H9 (cell line): ENCODE measurements at regions not wholly inside any gene's neighbourhood (a gene's known extent, or its start where the extent isn't known, plus 50 kb on each side); places are given as distances from the start of the nearest gene placed in this dataset.

ENCODE experiments used
- DNase-seq: peaks from one replicate; pipeline ENCODE4 v3.0.0-alpha.2; 2017
- H2AFZ ChIP-seq: one replicate; pipeline ENCODE4 v1.6.1; 2013; ENCODE audit warnings: mild to moderate bottlenecking, low read length, control low read depth, moderate library complexity
- H2AK5ac ChIP-seq: 2 replicates; pipeline ENCODE4 v1.6.1; 2013; ENCODE audit warnings: low read length, control low read depth, mixed read lengths; ENCODE audit not compliant: insufficient read length
- H2BK120ac ChIP-seq: one replicate; pipeline ENCODE4 v1.6.1; 2013; ENCODE audit warnings: low read depth, mild to moderate bottlenecking, low read length, control low read depth, inconsistent platforms; ENCODE audit not compliant: poor library complexity, severe bottlenecking
- H2BK12ac ChIP-seq: 2 replicates; pipeline ENCODE4 v1.6.1; 2013; ENCODE audit warnings: low read length, control low read depth, mixed read lengths, low read depth; ENCODE audit not compliant: insufficient read length
- H2BK15ac ChIP-seq: 2 replicates; pipeline ENCODE4 v1.6.1; 2013; ENCODE audit warnings: low read depth, low read length, control low read depth
- H2BK20ac ChIP-seq: one replicate; pipeline ENCODE4 v1.6.1; 2013; ENCODE audit warnings: low read depth, mild to moderate bottlenecking, low read length, control low read depth, inconsistent platforms; ENCODE audit not compliant: poor library complexity, severe bottlenecking
- H2BK5ac ChIP-seq: 2 replicates; pipeline ENCODE4 v1.6.1; 2013; ENCODE audit warnings: low read length, control low read depth, mixed read lengths; ENCODE audit not compliant: insufficient read length
- H3K14ac ChIP-seq: 2 replicates; pipeline ENCODE4 v1.6.1; 2013; ENCODE audit warnings: low read length, control low read depth; ENCODE audit not compliant: insufficient read depth
- H3K18ac ChIP-seq: 2 replicates; pipeline ENCODE4 v1.6.1; 2013; ENCODE audit warnings: low read depth, mild to moderate bottlenecking, mixed read lengths, low read length, control low read depth; ENCODE audit not compliant: insufficient read length
- H3K23ac ChIP-seq: 2 replicates; pipeline ENCODE4 v1.6.1; 2013; ENCODE audit warnings: low read length, control low read depth, mixed read lengths, low read depth; ENCODE audit not compliant: insufficient read length
- H3K23me2 ChIP-seq: 2 replicates; pipeline ENCODE4 v1.6.1; 2013; ENCODE audit warnings: low read depth, mild to moderate bottlenecking, mixed read lengths, low read length, control low read depth; ENCODE audit not compliant: insufficient read length, poor library complexity, severe bottlenecking
- H3K27ac ChIP-seq: 2 replicates; pipeline ENCODE4 v1.5.1; 2013; ENCODE audit warnings: low read length, control low read depth, mixed read lengths, low read depth; ENCODE audit not compliant: insufficient read length
- H3K27me3 ChIP-seq: 2 replicates; pipeline ENCODE4 v1.6.1; 2013; ENCODE audit warnings: low read length, control low read depth, inconsistent platforms; ENCODE audit not compliant: insufficient read depth
- H3K4ac ChIP-seq: 2 replicates; pipeline ENCODE4 v1.6.1; 2013; ENCODE audit warnings: low read depth, mild to moderate bottlenecking, control low read depth, inconsistent platforms, low read length, moderate library complexity
- H3K4me1 ChIP-seq: 2 replicates; pipeline ENCODE4 v1.6.1; 2013; ENCODE audit warnings: low read length, control low read depth, inconsistent platforms; ENCODE audit not compliant: insufficient read depth
- H3K4me2 ChIP-seq: 2 replicates; pipeline ENCODE4 v1.6.1; 2013; ENCODE audit warnings: low read length, control low read depth, mixed read lengths; ENCODE audit not compliant: insufficient read length, insufficient read depth
- H3K56ac ChIP-seq: 2 replicates; pipeline ENCODE4 v1.6.1; 2013; ENCODE audit warnings: low read depth, mild to moderate bottlenecking, mixed read lengths, low read length, control low read depth; ENCODE audit not compliant: insufficient read length
- H3K79me1 ChIP-seq: 2 replicates; pipeline ENCODE4 v1.6.1; 2013; ENCODE audit warnings: low read depth, mild to moderate bottlenecking, moderate library complexity, low read length, control low read depth, inconsistent platforms; ENCODE audit not compliant: insufficient read depth, poor library complexity, severe bottlenecking
- H3K79me2 ChIP-seq: 2 replicates; pipeline ENCODE4 v1.6.1; 2013; ENCODE audit warnings: low read length, control low read depth, inconsistent platforms; ENCODE audit not compliant: insufficient read depth
- H3K9ac ChIP-seq: 2 replicates; pipeline ENCODE4 v1.6.1; 2013; ENCODE audit warnings: low read length, control low read depth, mixed read lengths; ENCODE audit not compliant: insufficient read length; ENCODE audit errors: extremely low read depth
- H3K9me3 ChIP-seq: one replicate; pipeline ENCODE4 v1.6.1; 2013; ENCODE audit warnings: low read depth, low read length, inconsistent platforms; ENCODE audit not compliant: control insufficient read depth
- H3T11ph ChIP-seq: one replicate; pipeline ENCODE4 v1.6.1; 2013; ENCODE audit warnings: mild to moderate bottlenecking, low read length, control low read depth, inconsistent platforms
- H4K20me1 ChIP-seq: one replicate; pipeline ENCODE4 v1.6.1; 2013; ENCODE audit not compliant: control insufficient read depth, insufficient read length, insufficient read depth
- H4K5ac ChIP-seq: 2 replicates; pipeline ENCODE4 v1.6.1; 2013; ENCODE audit warnings: low read depth, mild to moderate bottlenecking, mixed read lengths, low read length, control low read depth; ENCODE audit not compliant: insufficient read length
- H4K8ac ChIP-seq: replicated peaks from 2 replicates; pipeline ENCODE4 v1.6.1; 2013; ENCODE audit warnings: low read length, control low read depth, mixed read lengths, low read depth; ENCODE audit not compliant: insufficient read length
- H4K91ac ChIP-seq: 2 replicates; pipeline ENCODE4 v1.6.1; 2013; ENCODE audit warnings: low read depth, mild to moderate bottlenecking, moderate library complexity, mixed read lengths, low read length, control low read depth; ENCODE audit not compliant: insufficient read length
- H3K27ac Mint-ChIP-seq, 3 experiments: 2 replicates in 2 of 3; 3 replicates in 1 of 3; pipeline ENCODE4 v1.8.0; 2020 to 2021; ENCODE audit warnings: mixed read lengths in 3 of 3, mild to moderate bottlenecking in 1 of 3, moderate library complexity in 1 of 3
- H3K27me3 Mint-ChIP-seq: 2 replicates; pipeline ENCODE4 v1.8.0; 2021; ENCODE audit warnings: low read depth, mild to moderate bottlenecking, moderate library complexity, mixed read lengths
- H3K36me3 Mint-ChIP-seq, 3 experiments: 2 replicates in 2 of 3; 3 replicates in 1 of 3; pipeline ENCODE4 v1.8.0; 2020 to 2021; ENCODE audit warnings: low read depth in 3 of 3, mixed read lengths in 3 of 3; ENCODE audit not compliant: insufficient read depth in 1 of 3
- H3K4me1 Mint-ChIP-seq, 2 experiments: 2 replicates each; pipeline ENCODE4 v1.8.0; 2020; ENCODE audit warnings: mixed read lengths in 2 of 2
- H3K4me3 Mint-ChIP-seq, 2 experiments: 2 replicates in 1 of 2; 3 replicates in 1 of 2; pipeline ENCODE4 v1.8.0; 2020 to 2021; ENCODE audit warnings: mild to moderate bottlenecking in 2 of 2, mixed read lengths in 2 of 2, moderate library complexity in 1 of 2
- H3K9me3 Mint-ChIP-seq, 2 experiments: 2 replicates in 1 of 2; 3 replicates in 1 of 2; pipeline ENCODE4 v1.8.0; 2020; ENCODE audit warnings: mild to moderate bottlenecking in 2 of 2, mixed read lengths in 2 of 2, moderate library complexity in 1 of 2
- WGBS: extraction: QIAGEN DNeasy Blood & Tissue Kit; methylation state at CpG from one replicate; pipeline ENCODE4 v1.1.7; 2013; ENCODE audit warnings: missing lambda C conversion rate, low lambda C conversion rate, mixed read lengths; ENCODE audit not compliant: insufficient read length; ENCODE audit errors: extremely low coverage; 5-methylcytosine and 5-hydroxymethylcytosine counted together
- TF ChIP-seq, protein P1 (sequence below): fragments of 200-600 bp; sonication (generic); conservative IDR thresholded peaks from 3 replicates; pipeline ENCODE4 v1.8.0; 2021; ENCODE audit warnings: antibody characterized with exemption, mild to moderate bottlenecking

DNA sequence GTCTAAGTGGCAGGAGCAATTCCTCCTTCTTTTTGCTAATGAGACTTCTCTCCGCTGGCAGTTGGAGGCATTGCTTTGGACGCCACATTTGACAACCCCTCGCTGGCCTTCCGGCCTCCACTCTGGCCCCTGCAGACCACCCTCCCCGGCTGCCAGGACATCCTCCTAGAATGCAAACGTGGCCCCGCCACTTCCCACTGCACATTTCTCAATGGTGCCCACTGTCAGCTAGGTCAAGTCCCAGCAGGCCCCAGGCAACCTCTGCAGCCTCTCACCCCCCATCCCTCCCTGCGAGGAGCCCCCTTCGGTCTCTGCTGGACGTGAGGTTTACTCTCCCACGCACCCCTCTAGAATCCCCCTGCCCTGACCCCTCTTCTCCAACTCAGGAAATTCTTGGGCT is 250.3 kb downstream of the FOXL1 start:
- Histone ChIP-seq H3K14ac (no peak overlapping the region), H2BK120ac (no peak overlapping the region), H3K4me2 (no peak overlapping the region), H2BK20ac (no peak overlapping the region), H2BK15ac (no peak overlapping the region), H3K9me3 (no peaks in the 10 kb centered on the region), H3K4ac (no peak overlapping the region), H2BK5ac (no peak overlapping the region), H3K23ac (no peak overlapping the region), H4K8ac (no peak overlapping the region), H3T11ph (no peak overlapping the region), H3K27ac (no peak overlapping the region), H2AFZ (no peak overlapping the region), H3K18ac (no peak overlapping the region), H3K79me2 (no peaks in the 10 kb centered on the region), H3K56ac (no peak overlapping the region), H4K20me1 (no peaks in the 10 kb centered on the region), H3K79me1 (no peaks in the 10 kb centered on the region), H2BK12ac (no peak overlapping the region), H4K5ac (no peak overlapping the region), H3K9ac (no peak overlapping the region), H3K4me1 (peaks cover 8% of the 10 kb centered on the region; the same call in 1 of the 2 replicates), H3K23me2 (no peaks in the 10 kb centered on the region), H2AK5ac (no peak overlapping the region), H4K91ac (no peak overlapping the region), H3K27me3 (no peaks in the 10 kb centered on the region)
- Mint-ChIP-seq H3K36me3 (peaks cover 0 to 4% (median 2%) of the 10 kb centered on the region in 3 experiments; a peak in 1 of 7 replicates), H3K4me1 (peaks cover 24 to 37% of the 10 kb centered on the region in 2 experiments), H3K27ac (no peak overlapping the region), H3K27me3 (peaks cover 40% of the 10 kb centered on the region), H3K4me3 (no peak overlapping the region; a peak in 1 of 5 replicates), H3K9me3 (peaks cover 6 to 8% of the 10 kb centered on the region in 2 experiments; a peak in 4 of 5 replicates)
- no peak for DNase-seq
- no CpG with 5 or more reads among the region's 11 CpGs for WGBS
- TF ChIP-seq, protein P1, sequence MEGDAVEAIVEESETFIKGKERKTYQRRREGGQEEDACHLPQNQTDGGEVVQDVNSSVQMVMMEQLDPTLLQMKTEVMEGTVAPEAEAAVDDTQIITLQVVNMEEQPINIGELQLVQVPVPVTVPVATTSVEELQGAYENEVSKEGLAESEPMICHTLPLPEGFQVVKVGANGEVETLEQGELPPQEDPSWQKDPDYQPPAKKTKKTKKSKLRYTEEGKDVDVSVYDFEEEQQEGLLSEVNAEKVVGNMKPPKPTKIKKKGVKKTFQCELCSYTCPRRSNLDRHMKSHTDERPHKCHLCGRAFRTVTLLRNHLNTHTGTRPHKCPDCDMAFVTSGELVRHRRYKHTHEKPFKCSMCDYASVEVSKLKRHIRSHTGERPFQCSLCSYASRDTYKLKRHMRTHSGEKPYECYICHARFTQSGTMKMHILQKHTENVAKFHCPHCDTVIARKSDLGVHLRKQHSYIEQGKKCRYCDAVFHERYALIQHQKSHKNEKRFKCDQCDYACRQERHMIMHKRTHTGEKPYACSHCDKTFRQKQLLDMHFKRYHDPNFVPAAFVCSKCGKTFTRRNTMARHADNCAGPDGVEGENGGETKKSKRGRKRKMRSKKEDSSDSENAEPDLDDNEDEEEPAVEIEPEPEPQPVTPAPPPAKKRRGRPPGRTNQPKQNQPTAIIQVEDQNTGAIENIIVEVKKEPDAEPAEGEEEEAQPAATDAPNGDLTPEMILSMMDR: no peak
